Mesendoderm (in vitro differentiated cells): ENCODE measurements at regions not wholly inside any gene's neighbourhood (a gene's known extent, or its start where the extent isn't known, plus 50 kb on each side); places are given as distances from the start of the nearest gene placed in this dataset.
A peak's percentile ranks its signal among the peaks of the same experiment; 100 is the strongest.

ENCODE experiments used
- DNase-seq: peaks from one replicate; pipeline ENCODE4 v3.0.0; 2013
- H2AK5ac ChIP-seq: 2 replicates; pipeline ENCODE4 v1.6.1; 2013; ENCODE audit warnings: low read length, inconsistent platforms
- H2BK120ac ChIP-seq: 2 replicates; pipeline ENCODE4 v1.6.1; 2013; ENCODE audit warnings: low read depth, mild to moderate bottlenecking, low read length, moderate library complexity, mixed read lengths
- H2BK15ac ChIP-seq: replicated peaks from 2 replicates; pipeline ENCODE4 v1.6.1; 2013; ENCODE audit warnings: low read depth, mild to moderate bottlenecking, moderate library complexity
- H2BK5ac ChIP-seq: 2 replicates; pipeline ENCODE4 v1.6.1; 2013; ENCODE audit warnings: low read length, inconsistent platforms
- H3K18ac ChIP-seq: 2 replicates; pipeline ENCODE4 v1.6.1; 2013; ENCODE audit warnings: mild to moderate bottlenecking, low read length, mixed read lengths
- H3K23ac ChIP-seq: one replicate; pipeline ENCODE4 v1.6.1; 2013; ENCODE audit warnings: low read length
- H3K27ac ChIP-seq: 2 replicates; pipeline ENCODE4 v1.5.1; 2013; ENCODE audit warnings: low read depth, mild to moderate bottlenecking, inconsistent platforms, low read length, moderate library complexity
- H3K27me3 ChIP-seq: 2 replicates; pipeline ENCODE4 v1.6.1; 2013; ENCODE audit warnings: low read length, control low read depth, mild to moderate bottlenecking, inconsistent platforms; ENCODE audit not compliant: insufficient read depth, poor library complexity
- H3K36me3 ChIP-seq: 2 replicates; pipeline ENCODE4 v1.6.1; 2013; ENCODE audit warnings: low read length, inconsistent platforms; ENCODE audit not compliant: control insufficient read depth, insufficient read depth
- H3K4ac ChIP-seq: one replicate; pipeline ENCODE4 v1.6.1; 2013; ENCODE audit warnings: low read depth, mild to moderate bottlenecking, low read length, moderate library complexity
- H3K4me1 ChIP-seq: 2 replicates; pipeline ENCODE4 v1.6.1; 2013; ENCODE audit warnings: low read depth, low read length, inconsistent platforms; ENCODE audit not compliant: control insufficient read depth
- H3K4me2 ChIP-seq: 2 replicates; pipeline ENCODE4 v1.6.1; 2013; ENCODE audit warnings: low read length
- H3K4me3 ChIP-seq: 2 replicates; pipeline ENCODE4 v1.5.1; 2013; ENCODE audit warnings: mild to moderate bottlenecking, low read length
- H3K56ac ChIP-seq: one replicate; pipeline ENCODE4 v1.6.1; 2013; ENCODE audit warnings: low read length
- H3K79me1 ChIP-seq: 2 replicates; pipeline ENCODE4 v1.6.1; 2013; ENCODE audit warnings: low read length, inconsistent platforms
- H3K79me2 ChIP-seq: 2 replicates; pipeline ENCODE4 v1.6.1; 2013; ENCODE audit warnings: mild to moderate bottlenecking, low read length; ENCODE audit not compliant: control insufficient read depth, insufficient read depth
- H3K9ac ChIP-seq: 2 replicates; pipeline ENCODE4 v1.6.1; 2013; ENCODE audit warnings: low read length, inconsistent platforms
- H4K5ac ChIP-seq: one replicate; pipeline ENCODE4 v1.6.1; 2013; ENCODE audit warnings: low read length
- H4K8ac ChIP-seq: one replicate; pipeline ENCODE4 v1.6.1; 2013; ENCODE audit warnings: low read depth, mild to moderate bottlenecking, control low read depth, low read length, moderate library complexity
- WGBS: extraction: QIAGEN DNeasy Blood & Tissue Kit; methylation state at CpG from one replicate; pipeline ENCODE4 v1.1.7; 2013; ENCODE audit warnings: low lambda C conversion rate, missing lambda C conversion rate; ENCODE audit not compliant: insufficient coverage; ENCODE audit errors: extremely low coverage; 5-methylcytosine and 5-hydroxymethylcytosine counted together

GRCh38 chr15:89401631-89402517 lies 67.2 kb upstream of the POLG start:
- H3K18ac ChIP-seq = no peak overlapping the region
- no peak overlapping the region for H3K56ac ChIP-seq
- H3K27me3 ChIP-seq = peaks cover 92% of the 10 kb centered on the region
- H3K79me2 ChIP-seq = no peaks in the 10 kb centered on the region
- no peak overlapping the region for H2BK120ac ChIP-seq
- no peaks in the 10 kb centered on the region for H3K36me3 ChIP-seq
- no CpG with 5 or more reads among the region's 12 CpGs for WGBS
- no peak overlapping the region for H3K27ac ChIP-seq
- no peak overlapping the region for H3K4ac ChIP-seq
- no peak overlapping the region for H3K23ac ChIP-seq
- H3K4me3 ChIP-seq = no peak overlapping the region
- DNase-seq = no peak
- H4K8ac ChIP-seq = no peak overlapping the region
- no peak overlapping the region for H4K5ac ChIP-seq
- no peak overlapping the region for H2BK15ac ChIP-seq
- no peak overlapping the region for H3K9ac ChIP-seq
- H2AK5ac ChIP-seq = no peak overlapping the region
- H3K4me1 ChIP-seq = no peaks in the 10 kb centered on the region
- H3K79me1 ChIP-seq = no peaks in the 10 kb centered on the region
- no peak overlapping the region for H3K4me2 ChIP-seq
- no peak overlapping the region for H2BK5ac ChIP-seq

GRCh38 chr15:89400782-89401545 lies 66.3 kb upstream of the POLG start:
- Histone ChIP-seq H3K9ac (no peak overlapping the region), H3K4me2 (no peak overlapping the region), H2BK120ac (no peak overlapping the region), H3K4me3 (no peak overlapping the region), H3K4me1 (no peaks in the 10 kb centered on the region), H3K79me2 (no peaks in the 10 kb centered on the region), H3K56ac (no peak overlapping the region), H3K27me3 (peaks cover 91% of the 10 kb centered on the region), H3K79me1 (no peaks in the 10 kb centered on the region), H2BK15ac (no peak overlapping the region), H4K5ac (no peak overlapping the region), H3K27ac (no peak overlapping the region), H3K18ac (no peak overlapping the region), H3K4ac (no peak overlapping the region), H3K23ac (no peak overlapping the region), H3K36me3 (no peaks in the 10 kb centered on the region), H2AK5ac (no peak overlapping the region), H2BK5ac (no peak overlapping the region), H4K8ac (no peak overlapping the region)
- no CpG with 5 or more reads among the region's 7 CpGs for WGBS
- no peak for DNase-seq

- H2AK5ac ChIP-seq = no peak overlapping the region
- H3K9ac ChIP-seq = no peak overlapping the region
- H3K4me2 ChIP-seq = no peak overlapping the region
- H2BK15ac ChIP-seq = no peak overlapping the region
- peaks cover 89% of the 10 kb centered on the region for H3K27me3 ChIP-seq
- no peaks in the 10 kb centered on the region for H3K79me1 ChIP-seq
- H3K56ac ChIP-seq = no peak overlapping the region
- no peak for DNase-seq
- H4K8ac ChIP-seq = no peak overlapping the region
- no peaks in the 10 kb centered on the region for H3K36me3 ChIP-seq
- H3K18ac ChIP-seq = no peak overlapping the region
- no peak overlapping the region for H3K27ac ChIP-seq
- H3K4ac ChIP-seq = no peak overlapping the region
- H3K4me1 ChIP-seq = no peaks in the 10 kb centered on the region
- H4K5ac ChIP-seq = no peak overlapping the region
- H3K4me3 ChIP-seq = no peak overlapping the region
- no CpG with 5 or more reads among the region's 55 CpGs for WGBS
- H2BK120ac ChIP-seq = no peak overlapping the region
- H2BK5ac ChIP-seq = no peak overlapping the region
- H3K23ac ChIP-seq = no peak overlapping the region
- no peaks in the 10 kb centered on the region for H3K79me2 ChIP-seq
Observed at GRCh38 chr15:89400116-89400781, 65.6 kb upstream of the POLG start.

- DNase-seq = no peak
- no peak overlapping the region for H3K4ac ChIP-seq
- WGBS = no CpG with 5 or more reads among the region's 68 CpGs
- H2BK5ac ChIP-seq = no peak overlapping the region
- H3K4me2 ChIP-seq = peak overlapping the region; percentile 17
- H4K8ac ChIP-seq = no peak overlapping the region
- H3K4me3 ChIP-seq = no peak overlapping the region
- no peaks in the 10 kb centered on the region for H3K79me1 ChIP-seq
- no peak overlapping the region for H3K56ac ChIP-seq
- no peak overlapping the region for H2BK15ac ChIP-seq
- no peak overlapping the region for H4K5ac ChIP-seq
- no peak overlapping the region for H3K23ac ChIP-seq
- H3K79me2 ChIP-seq = no peaks in the 10 kb centered on the region
- no peaks in the 10 kb centered on the region for H3K36me3 ChIP-seq
- no peak overlapping the region for H3K27ac ChIP-seq
- no peak overlapping the region for H2BK120ac ChIP-seq
- H3K18ac ChIP-seq = no peak overlapping the region
- H3K27me3 ChIP-seq = peaks cover 89% of the 10 kb centered on the region
- H2AK5ac ChIP-seq = no peak overlapping the region
- no peak overlapping the region for H3K9ac ChIP-seq
- no peaks in the 10 kb centered on the region for H3K4me1 ChIP-seq
Observed at GRCh38 chr15:89399238-89400115, 64.9 kb upstream of the POLG start.

- no peak overlapping the region for H2BK120ac ChIP-seq
- H3K18ac ChIP-seq = no peak overlapping the region
- H3K79me1 ChIP-seq = no peaks in the 10 kb centered on the region
- no peak overlapping the region for H2AK5ac ChIP-seq
- no peaks in the 10 kb centered on the region for H3K4me1 ChIP-seq
- no CpG with 5 or more reads among the region's 5 CpGs for WGBS
- H3K27ac ChIP-seq = no peak overlapping the region
- no peak overlapping the region for H3K4me3 ChIP-seq
- no peak overlapping the region for H2BK5ac ChIP-seq
- H3K79me2 ChIP-seq = no peaks in the 10 kb centered on the region
- H3K4me2 ChIP-seq = no peak overlapping the region
- H3K23ac ChIP-seq = no peak overlapping the region
- peaks cover 89% of the 10 kb centered on the region for H3K27me3 ChIP-seq
- H3K56ac ChIP-seq = no peak overlapping the region
- no peak overlapping the region for H2BK15ac ChIP-seq
- H4K5ac ChIP-seq = no peak overlapping the region
- H3K4ac ChIP-seq = no peak overlapping the region
- no peak overlapping the region for H4K8ac ChIP-seq
- no peaks in the 10 kb centered on the region for H3K36me3 ChIP-seq
- no peak for DNase-seq
- no peak overlapping the region for H3K9ac ChIP-seq
Observed at GRCh38 chr15:89398896-89399237, 64.2 kb upstream of the POLG start.
